AG09319 (cell line): ENCODE measurements at regions not wholly inside any gene's neighbourhood (a gene's known extent, or its start where the extent isn't known, plus 50 kb on each side); places are given as distances from the start of the nearest gene placed in this dataset.

Experiments
- DNase-seq: peaks from one replicate; pipeline ENCODE4 v3.0.0-alpha.2; 2010; ENCODE audit warnings: low read depth; ENCODE audit errors: extremely low read depth
- CTCF ChIP-seq: IDR thresholded peaks from 2 replicates; pipeline ENCODE4 v1.5.1; 2011; ENCODE audit warnings: low read depth, mild to moderate bottlenecking, inconsistent platforms, low read length, moderate library complexity

GRCh38 chr20:37616110-37616425 lies 77.8 kb upstream of the CTNNBL1 start:
- TF ChIP-seq CTCF, result no peak
- DNase-seq, result no peak

GRCh38 chr20:37615340-37616109 lies 78.3 kb upstream of the CTNNBL1 start:
- DNase-seq, result peak; percentile 4
- TF ChIP-seq CTCF, result peak; percentile 75

- TF ChIP-seq CTCF, result no peak
- no peak for DNase-seq
These were observed 82.0 kb upstream of the CTNNBL1 start for GRCh38 chr20:37611852-37612251.

- DNase-seq, result no peak
- no peak for TF ChIP-seq CTCF
These were observed 82.5 kb upstream of the CTNNBL1 start for GRCh38 chr20:37611346-37611745.

- TF ChIP-seq CTCF, result no peak
These were observed 82.6 kb upstream of the BLCAP start for GRCh38 chr20:37610203-37610798.

GRCh38 chr20:37602634-37603033 lies 75.0 kb upstream of the BLCAP start:
- no peak for TF ChIP-seq CTCF
- DNase-seq, result no peak

More at GRCh38 chr20:37610203-37610798, 82.6 kb upstream of the BLCAP start:
- DNase-seq, result no peak

- no peak for DNase-seq
- TF ChIP-seq CTCF, result no peak
These were observed 72.8 kb upstream of the BLCAP start for GRCh38 chr20:37600486-37600885.
